GM18499 (cell line): ENCODE measurements at regions not wholly inside any gene's neighbourhood (a gene's known extent, or its start where the extent isn't known, plus 50 kb on each side); places are given as distances from the start of the nearest gene placed in this dataset.

Experiments
- ATAC-seq: cut with Tn5 transposase; IDR thresholded peaks from one replicate; pipeline ENCODE4 v1.9.1; 2021; ENCODE audit warnings: moderate number of reproducible peaks; ENCODE audit not compliant: insufficient read depth, unreplicated experiment

DNA sequence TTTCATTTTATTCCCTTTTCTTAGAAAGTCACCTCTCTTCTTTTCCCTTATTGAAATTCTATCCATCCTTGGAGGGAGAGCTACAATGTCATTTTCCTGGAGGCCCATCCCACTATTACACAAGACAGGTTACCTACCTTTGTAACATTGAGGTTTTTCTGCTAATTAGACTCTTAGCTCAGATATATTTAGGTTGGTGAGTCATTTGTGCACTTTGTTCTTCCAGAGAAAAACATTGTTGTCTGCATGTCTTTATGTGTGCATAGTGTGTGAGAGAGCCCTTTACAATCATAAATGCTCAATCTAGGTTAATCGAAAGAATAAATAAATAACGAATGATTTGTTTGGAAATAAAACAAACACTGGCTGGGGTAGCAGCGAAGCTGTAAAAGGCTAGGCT is 191.8 kb downstream of the DACT1 start:
- ATAC-seq, result no peak

DNA sequence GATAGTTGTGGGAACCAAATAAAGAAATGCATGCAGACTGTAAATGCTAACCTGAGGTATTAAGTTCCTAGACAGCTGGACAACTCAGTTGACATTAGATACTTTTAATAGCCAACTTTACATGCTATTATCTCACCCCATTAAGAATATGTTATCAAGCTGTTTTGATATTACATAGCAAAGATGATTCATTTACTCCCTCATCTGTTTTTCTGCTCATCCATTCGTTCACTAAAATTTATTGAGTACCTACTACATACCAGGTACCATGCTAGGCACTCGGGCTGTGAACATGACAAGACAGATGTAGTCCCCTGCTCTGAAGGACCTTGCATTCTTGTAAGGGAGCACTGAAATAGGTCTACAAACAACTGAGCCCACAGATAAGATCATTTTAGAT is 192.4 kb downstream of the DACT1 start:
- no peak for ATAC-seq

DNA sequence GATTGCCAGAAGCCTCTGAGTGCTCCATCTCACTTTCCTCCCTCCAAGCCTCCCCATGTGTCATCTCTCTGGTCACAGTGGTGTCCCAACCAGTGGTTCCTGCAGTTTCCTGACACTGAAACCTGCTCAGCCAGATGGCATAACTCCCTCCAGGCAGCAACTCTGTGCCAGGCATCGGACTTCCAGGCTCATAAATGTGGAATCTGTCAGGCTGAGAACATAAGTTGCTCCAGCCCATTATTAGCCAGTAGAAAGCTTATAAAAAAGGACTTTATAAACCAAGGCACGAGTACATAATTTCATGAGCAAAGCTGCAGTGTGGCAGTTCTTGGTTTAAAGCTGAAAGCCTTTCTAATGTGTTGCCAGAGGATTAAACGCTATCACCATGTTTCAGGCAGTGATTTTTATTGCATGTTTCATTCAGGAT is 194.3 kb downstream of the DACT1 start:
- ATAC-seq, result no peak

DNA sequence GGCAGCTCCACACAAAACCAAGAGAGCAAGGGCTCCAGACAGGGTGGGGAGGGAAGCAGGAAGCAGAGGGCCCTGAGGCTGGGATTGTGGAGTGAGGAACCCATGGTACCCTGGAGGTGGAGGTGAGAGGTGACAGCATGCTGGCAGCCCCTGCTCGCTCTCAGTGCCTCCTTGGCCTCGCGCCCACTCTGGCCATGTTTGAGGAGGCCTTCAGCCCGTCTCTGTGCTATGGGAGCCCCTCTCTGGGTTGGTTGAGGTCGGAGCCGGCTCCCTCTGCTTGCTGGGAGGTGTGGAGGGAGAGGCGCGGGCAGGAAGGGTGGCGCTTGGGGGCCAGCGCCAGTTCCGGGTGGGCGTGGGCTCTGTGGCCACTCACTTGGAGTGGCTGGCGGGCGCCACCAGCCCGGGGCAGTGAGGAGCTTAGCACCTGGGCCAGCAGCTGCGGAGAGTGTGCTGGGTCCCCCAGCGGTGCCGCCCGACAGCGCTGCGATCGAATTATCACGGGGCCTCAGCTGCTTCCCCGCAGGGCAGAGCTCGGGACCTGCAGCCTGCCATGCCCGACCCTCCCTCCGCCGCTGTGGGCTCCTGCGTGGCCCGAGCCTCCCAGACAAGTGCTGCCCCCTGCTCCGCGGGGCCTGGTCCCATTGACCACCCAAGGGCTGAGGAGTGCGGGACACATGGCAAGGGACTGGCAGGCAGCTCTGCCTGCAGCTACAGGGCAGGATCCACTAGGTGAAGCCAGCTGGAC is 196.0 kb downstream of the DACT1 start:
- ATAC-seq, result no peak

DNA sequence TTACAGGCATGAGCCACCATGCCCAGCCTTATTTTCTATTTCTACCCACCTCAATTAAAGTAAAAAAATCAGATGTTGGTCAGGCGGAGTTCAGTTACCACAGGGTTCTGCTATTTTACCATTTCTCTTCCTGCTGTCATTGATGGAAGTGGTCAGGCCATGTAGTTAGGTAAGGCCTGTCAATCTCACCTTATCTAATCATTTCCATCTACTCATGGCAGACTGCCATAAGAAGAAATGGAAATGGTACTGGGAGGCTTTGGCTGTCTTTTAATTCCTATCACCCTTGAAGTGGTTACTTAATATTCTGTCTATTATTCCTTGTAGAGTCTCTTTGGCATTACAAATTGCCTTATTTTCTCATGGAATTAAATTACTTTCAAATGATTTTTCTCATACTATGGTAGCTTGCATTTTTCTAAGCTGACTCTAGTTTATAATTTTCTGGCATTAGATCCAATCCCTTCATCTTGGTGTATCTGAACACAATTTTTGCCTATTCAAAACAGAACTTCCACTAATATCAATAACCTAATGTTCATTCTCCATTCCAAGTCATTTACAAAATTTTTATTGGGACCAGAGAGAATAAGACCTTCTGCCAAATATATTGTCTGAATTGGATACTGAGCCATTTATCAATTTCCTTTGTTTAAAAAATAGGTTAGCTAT is 198.7 kb downstream of the DACT1 start:
- no peak for ATAC-seq

DNA sequence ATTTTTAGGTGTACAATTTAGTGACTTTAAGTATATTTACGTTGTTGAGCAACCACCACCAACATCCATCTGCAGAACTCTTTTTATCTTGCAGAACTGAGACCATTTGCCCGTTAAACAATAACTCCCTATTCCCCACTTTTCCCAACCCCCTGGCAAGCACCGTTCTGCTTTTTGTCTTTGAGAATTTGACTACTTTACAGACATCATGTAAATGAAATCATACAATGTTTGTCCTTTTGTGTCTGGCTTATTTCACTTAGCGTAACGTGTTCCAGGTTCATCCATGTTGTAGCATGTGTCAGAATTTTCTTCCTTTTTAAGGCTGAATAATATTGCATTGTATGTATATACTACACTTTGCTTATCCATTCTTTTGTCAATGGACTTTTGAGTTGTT is 201.5 kb downstream of the DACT1 start:
- no peak for ATAC-seq

DNA sequence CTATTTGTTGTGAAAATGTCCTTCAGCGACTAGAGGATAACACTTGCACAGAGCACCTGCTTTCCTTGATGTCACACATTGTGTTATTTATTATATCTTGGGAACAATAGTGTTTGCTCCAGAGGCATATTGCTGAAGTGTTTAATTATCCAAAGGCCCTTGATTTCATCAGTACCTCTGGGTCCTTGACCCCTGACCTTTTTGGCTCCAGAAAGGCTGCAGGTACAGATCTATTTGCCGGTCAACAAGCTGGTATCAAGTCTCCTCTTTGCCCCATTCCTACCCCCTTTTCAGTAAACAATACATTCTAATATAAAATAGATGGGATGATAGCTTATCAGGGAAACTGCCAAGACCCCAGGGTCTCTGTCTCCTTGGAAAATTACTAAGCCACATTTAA is 206.8 kb downstream of the DACT1 start:
- no peak for ATAC-seq

DNA sequence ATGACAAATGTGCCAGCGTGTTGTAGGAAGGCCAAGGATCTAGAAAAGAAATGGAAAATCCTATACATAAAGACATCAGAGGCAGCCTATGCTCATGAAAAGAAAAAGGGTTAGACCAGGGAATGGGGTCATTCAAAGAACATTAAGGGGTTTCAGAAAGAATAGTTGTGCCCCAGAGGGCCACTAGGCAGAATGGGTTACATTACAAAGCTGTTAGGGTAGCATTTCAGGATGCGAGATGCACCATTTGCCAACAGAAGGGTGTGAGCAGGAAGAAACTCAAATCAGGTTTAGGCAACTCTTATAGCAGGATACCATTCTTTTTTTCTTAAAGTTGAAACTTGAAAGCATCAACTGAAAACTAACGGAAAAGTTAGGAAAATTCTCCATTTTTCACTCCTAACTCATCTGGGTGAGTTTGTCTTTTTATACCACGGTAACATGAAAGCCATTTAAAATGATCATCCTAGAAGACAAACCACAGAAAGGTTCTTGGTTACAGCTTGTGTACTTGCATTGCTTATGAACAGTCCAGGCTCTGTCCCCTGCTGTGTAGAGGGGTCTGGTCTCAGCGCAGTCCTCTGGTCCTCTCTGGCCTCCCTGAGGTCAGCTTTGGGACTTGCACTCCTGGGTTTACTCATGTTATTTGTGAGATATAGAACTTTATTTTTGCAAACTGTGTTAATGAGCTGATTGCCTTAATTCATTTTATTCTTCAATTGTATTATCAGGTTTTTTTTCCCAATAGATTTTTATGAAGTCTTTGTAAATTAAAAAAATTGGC is 209.1 kb downstream of the DACT1 start:
- no peak for ATAC-seq

DNA sequence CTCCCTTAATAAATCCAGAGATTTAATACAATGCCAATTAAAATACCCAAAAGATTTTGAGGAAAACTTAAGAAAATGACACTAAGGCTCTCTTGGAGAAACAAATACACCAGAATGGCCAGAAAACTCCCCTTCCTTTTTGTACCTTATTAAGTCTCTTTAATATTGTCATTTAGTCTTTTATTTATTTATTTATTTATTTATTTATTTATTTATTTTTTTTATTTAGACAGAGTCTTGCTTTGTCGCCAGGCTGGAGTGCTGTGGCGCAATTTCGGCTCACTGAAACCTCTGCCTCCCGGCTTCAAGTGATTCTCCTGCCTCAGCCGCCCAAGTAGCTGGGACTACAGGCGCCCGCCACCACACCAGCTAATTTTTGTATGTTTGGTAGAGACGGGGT is 210.6 kb downstream of the DACT1 start:
- ATAC-seq, result no peak

DNA sequence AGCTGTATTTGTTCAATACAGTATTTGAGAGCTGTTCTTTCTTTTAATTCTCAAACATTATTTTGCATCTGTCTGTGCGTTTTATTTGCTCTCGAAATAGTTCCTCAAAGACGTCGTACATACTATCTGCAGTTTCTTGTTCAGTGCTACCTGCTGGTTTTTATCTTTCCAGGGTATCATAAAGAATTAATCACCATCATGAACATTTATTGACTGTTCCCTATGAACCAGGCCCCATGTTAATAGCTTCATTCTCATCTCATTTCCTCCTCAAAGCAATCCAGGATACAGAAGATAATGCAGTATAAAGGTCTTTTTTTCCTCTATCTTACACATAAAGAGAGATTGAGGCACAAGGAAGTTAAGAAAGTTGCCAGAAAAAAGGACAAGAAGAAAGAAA is 211.8 kb downstream of the DACT1 start:
- no peak for ATAC-seq

DNA sequence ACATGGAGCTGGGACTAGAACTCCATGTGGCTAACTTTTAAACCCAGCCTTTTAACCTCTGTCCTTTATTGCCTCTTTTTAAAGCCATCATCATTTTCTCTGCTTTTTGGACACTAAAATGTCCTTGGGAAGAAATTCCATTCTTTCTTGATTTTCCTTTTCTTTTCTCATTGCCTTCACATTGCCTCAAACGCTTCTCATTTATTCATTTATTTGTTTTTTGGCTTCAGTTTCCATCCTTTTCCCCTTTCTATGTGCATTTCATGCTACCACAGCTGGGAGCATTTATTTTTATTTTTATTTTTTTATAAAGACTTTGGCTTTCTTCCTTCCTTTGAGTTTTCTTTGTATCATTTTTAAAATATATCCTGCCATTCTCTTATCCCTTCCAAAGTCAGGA is 212.2 kb downstream of the DACT1 start:
- ATAC-seq, result no peak

DNA sequence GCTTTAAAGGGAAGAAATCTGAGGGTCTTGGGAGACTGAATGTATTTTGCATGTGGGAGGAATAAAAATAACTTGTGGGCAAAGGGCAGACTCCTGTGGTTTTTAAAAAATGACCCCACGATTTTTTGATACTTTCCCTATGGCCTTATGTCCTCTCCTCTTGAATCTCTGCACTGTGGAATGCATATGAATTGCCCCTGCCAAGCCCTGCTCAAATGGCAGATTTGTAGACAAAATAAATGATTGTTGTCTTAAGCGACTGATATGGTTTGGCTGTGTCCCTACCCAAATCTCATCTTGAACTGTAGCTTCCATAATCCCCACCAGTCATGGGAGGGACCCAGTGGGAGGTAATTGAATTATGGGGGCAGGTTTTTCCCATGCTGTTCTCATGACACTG is 223.8 kb downstream of the DACT1 start:
- no peak for ATAC-seq

DNA sequence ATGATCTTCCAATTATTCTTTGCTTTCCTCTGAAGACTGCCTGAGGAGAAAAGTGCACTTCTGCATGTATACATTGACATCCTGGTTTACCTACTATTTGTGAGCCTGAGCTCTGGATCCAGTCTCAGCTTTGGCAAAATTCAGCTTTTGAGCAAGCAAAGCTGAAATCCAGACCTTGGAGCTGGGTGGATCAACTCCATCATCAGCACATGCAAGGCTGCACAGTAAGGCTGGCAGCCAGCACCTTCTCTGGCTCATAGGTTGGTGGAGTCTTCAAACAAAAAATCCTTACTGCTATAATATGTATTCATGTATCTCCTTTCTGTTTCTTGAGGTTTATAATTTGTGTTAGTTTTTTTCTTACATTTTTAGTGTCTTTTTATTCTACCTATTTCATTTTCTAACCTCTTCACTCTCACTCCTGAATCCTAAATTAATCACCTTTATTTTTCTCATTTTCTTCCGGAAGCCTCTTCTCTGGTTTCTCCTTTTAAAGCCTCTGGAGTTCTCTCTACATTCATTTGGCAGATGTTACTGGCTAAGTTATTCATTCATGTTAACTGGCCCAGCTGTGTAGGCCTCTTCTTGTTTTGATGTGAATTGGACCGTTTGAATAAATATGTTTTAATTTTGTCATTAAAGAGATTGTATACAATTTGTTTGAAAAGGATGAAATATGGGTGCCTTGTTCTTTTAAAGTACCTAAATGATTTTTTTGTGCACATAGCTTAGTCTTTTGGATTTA is 224.8 kb downstream of the DACT1 start:
- ATAC-seq, result no peak

DNA sequence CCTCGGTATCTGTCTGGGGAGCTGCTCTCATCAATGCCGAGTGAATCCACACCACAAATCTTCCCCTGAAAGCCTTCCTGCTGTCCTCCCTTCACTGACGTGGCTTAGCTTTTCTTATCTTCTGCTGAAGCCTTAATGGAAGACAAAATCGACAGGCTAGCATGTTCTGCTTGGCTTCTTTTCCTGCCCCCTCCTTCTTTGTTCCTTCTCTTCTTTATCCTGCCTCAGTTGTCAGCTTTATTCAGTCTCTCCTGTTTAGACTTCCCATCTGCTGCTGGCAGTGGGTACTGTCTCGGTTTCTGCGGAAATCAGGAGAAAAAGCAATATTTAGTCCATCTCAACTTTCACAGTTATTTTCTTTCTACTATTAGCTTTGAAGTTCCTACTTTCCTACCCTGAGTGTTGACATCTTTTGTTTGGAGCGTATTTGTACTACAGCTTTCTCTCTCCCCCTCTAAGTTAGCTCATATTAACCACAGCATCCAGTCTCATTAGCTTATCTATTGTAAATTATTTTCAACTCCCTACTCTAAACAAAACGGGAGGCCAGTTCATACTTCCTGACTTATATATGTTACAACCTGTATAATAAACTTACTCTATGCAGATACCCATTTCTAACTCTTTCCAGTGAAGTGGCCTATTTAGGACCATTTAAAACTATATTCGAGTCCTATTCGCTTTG is 226.0 kb downstream of the DACT1 start:
- ATAC-seq, result no peak

DNA sequence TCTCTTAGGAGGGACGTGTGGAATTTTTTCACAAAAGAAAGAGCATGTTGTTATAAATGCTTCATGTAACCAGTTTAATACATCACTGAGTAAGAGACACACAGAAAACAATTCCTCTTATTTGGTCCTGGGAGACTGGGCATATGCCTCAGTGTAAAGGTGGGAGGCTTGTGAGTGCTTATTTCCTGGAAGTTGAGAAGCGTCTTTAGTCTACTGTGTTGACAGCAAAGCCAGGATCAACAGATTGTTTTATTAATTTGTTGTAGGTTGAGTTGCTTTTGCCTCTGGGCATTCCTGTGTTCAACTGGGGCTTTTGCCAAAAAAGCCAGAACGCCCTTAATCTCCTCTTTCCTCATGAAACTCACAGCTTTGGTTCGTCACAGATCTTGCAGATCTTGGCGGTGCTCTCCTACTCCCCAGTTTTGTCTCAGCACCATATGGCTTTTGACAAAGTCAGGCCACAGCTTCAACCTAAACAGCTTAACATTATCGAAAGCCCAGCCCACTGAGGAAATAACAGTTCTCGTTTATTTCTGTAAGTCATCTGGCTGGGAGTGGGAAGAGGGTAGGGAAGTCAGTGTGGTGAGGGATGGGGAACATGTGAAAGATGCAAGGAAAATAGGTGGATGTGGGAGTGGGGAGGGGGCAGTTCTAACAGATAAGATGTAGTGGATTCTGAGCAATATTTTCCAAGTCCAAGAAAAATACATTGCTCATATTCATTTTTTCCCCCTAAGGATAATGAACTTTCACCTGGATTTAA is 227.2 kb downstream of the DACT1 start:
- ATAC-seq, result no peak

DNA sequence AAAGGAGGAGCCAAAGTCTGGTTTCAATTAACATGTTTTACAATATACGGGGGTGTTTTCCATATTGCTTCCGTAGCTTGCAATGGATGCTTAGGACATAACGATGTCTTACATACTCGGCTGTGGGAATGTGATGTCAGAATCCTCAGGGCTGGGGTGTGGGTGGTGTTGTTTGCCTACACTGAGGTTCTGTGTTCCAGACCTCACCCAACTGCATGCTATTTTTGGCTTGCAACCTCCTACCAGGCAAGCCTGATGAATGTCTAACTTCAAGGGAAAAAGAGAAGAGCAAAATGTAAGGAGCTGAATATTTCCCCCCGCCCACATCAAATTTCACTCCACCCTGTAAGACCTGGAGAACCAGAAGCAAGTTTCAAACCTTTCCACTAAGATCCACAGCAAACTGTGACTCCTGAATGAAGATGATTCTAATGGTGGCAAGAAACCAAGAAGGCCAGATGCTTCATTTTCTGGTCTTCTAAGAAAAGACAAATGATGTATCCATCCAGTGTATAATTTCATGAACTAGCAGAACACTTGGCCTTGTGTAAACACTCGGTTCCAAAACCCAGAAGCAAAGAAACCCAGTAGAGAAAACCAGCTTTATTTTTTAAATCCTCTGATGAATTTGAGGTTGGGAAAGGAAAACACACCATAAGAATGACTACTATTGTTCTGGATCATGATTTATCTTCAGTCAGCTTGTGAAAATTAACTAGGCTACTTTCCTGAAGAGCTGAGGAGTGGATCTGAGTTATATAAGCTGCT is 227.9 kb downstream of the DACT1 start:
- ATAC-seq, result no peak

DNA sequence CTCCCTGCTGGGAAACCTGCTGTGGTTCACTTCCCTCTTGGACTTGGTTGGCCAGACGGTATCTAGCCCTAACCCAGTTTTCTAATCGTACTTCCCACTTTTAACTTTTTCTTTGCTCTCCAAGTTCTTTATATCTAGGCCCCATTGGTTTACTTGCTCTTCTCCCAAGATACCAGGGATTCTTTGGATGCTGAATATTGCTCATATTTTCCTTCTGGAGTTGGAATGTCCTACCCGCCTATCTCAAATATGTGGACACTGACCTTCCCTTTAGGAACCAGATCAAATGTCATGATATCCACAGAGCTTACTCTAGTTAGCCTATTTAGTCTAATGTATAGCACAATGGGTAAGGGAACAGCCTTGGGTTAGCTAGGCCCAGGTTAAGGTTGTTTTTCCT is 228.6 kb downstream of the DACT1 start:
- ATAC-seq, result no peak

DNA sequence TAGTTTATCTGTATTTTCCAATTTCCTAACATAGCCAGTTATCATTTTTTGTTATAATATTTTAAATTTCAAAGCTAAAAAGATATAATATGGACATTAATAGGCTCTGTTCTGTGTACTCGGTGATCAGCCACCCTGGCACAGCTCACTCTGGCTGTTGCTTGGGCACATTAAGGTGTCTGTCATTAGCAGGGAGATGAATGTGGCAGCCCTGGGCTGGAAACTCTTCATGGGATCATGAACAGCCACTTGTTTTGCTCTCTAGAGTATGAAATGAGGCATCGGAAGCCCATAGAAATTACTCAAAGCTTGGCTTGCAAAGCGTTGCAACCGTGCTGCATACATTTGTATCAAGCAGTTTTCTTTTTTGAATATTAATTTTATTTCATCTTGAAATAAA is 233.2 kb downstream of the DACT1 start:
- no peak for ATAC-seq

DNA sequence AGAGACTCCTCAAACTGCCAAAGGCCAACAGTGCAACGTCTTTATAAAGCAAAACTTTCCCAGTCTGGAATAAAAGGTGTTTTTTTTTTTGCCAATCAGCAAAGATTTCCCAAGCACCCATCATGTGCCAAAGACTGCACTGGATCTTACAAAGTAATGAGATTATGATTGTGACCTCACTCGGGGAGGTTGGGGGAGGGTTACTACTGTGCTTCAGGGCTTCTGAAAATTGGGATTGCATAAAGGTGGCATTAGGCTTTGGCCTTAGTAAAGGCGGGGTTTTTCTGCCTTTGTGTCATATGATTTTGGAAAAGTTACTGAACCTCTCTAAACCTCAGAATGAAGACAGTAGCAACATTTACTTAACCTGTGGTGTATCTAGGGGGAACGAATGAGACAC is 233.8 kb downstream of the DACT1 start:
- ATAC-seq, result no peak
